H1 (cell line): ENCODE measurements at regions not wholly inside any gene's neighbourhood (a gene's known extent, or its start where the extent isn't known, plus 50 kb on each side); places are given as distances from the start of the nearest gene placed in this dataset.
A peak's percentile ranks its signal among the peaks of the same experiment; 100 is the strongest.

Experiments used
- CHD7 ChIP-seq: fragments of 300-600 bp; sonication (generic); IDR thresholded peaks from 2 replicates; pipeline ENCODE4 v1.7.1; 2012; ENCODE audit warnings: low read length, moderate library complexity, mild to moderate bottlenecking, inconsistent platforms; ENCODE audit not compliant: insufficient replicate concordance
- CTCF ChIP-seq, 3 experiments: IDR thresholded peaks; 1 replicate in 2 of 3; 2 replicates in 1 of 3; pipeline versions ENCODE4 v1.5.1 to v1.6.1; 2011; ENCODE audit warnings: low read length in 3 of 3, mild to moderate bottlenecking in 3 of 3, inconsistent platforms in 2 of 3, low read depth in 1 of 3, moderate library complexity in 1 of 3; ENCODE audit not compliant: insufficient read depth in 1 of 3; ENCODE audit errors: control extremely low read depth in 1 of 3
- MAX ChIP-seq: IDR thresholded peaks from 2 replicates; pipeline ENCODE4 v1.6.1; 2012; ENCODE audit warnings: inconsistent platforms
- RFX5 ChIP-seq: IDR thresholded peaks from 2 replicates; pipeline ENCODE4 v1.6.1; 2011; ENCODE audit warnings: low read depth, low read length, improper control_type of control experiment, borderline replicate concordance
- SP4 ChIP-seq: IDR thresholded peaks from 2 replicates; pipeline ENCODE4 v1.6.1; 2012; ENCODE audit warnings: low read length, inconsistent platforms
- ZNF274 ChIP-seq: IDR thresholded peaks from 2 replicates; pipeline ENCODE4 v1.7.0; 2012; ENCODE audit warnings: low read length, borderline replicate concordance; ENCODE audit errors: extremely low read depth

- TF ChIP-seq MAX, result no peak
- peak; percentile 28 to 48 (median 47) for TF ChIP-seq CTCF (IDR thresholded peaks at IDR 0.05; ENCODE audit: control extremely low read depth in 1 of 3, insufficient read depth in 1 of 3, low read depth in 1 of 3, low read length in 3 of 3)
- TF ChIP-seq ZNF274, result no peak
- no peak for TF ChIP-seq RFX5
- no peak for TF ChIP-seq SP4
- no peak for TF ChIP-seq CHD7
Observed at GRCh38 chr3:82707035-82707434, 945.6 kb upstream of the GBE1 start.
